GM12891 (cell line): ENCODE measurements at regions not wholly inside any gene's neighbourhood (a gene's known extent, or its start where the extent isn't known, plus 50 kb on each side); places are given as distances from the start of the nearest gene placed in this dataset.

Experiments
- DNase-seq: peaks from one replicate; pipeline ENCODE4 v3.0.0; 2011; ENCODE audit warnings: low spot score; ENCODE audit not compliant: insufficient read length
- FAIRE-seq: peaks from 2 replicates; lab custom pipeline; 2011; peaks lifted over from hg19 to GRCh38; lab: Jason Lieb, UNC
- PAX5 ChIP-seq: IDR thresholded peaks from 2 replicates; pipeline ENCODE4 v1.6.1; 2011; ENCODE audit warnings: low read length, moderate library complexity, mild to moderate bottlenecking; ENCODE audit not compliant: insufficient read depth, severe bottlenecking
- POLR2A ChIP-seq: IDR thresholded peaks from 2 replicates; pipeline ENCODE4 v1.6.1; 2011; ENCODE audit warnings: low read depth, low read length, control low read depth
- POLR2AphosphoS5 ChIP-seq: IDR thresholded peaks from 2 replicates; pipeline ENCODE4 v1.6.1; 2011; ENCODE audit warnings: low read depth, low read length, control low read depth
- POU2F2 ChIP-seq: IDR thresholded peaks from 2 replicates; pipeline ENCODE4 v1.6.1; 2011; ENCODE audit warnings: low read depth, mild to moderate bottlenecking, control low read depth, low read length, moderate library complexity
- SPI1 ChIP-seq: IDR thresholded peaks from 2 replicates; pipeline ENCODE4 v1.6.1; 2011; ENCODE audit warnings: low read depth, low read length, control low read depth
- TAF1 ChIP-seq: IDR thresholded peaks from 2 replicates; pipeline ENCODE4 v1.6.1; 2011; ENCODE audit warnings: low read depth, low read length, control low read depth

DNA sequence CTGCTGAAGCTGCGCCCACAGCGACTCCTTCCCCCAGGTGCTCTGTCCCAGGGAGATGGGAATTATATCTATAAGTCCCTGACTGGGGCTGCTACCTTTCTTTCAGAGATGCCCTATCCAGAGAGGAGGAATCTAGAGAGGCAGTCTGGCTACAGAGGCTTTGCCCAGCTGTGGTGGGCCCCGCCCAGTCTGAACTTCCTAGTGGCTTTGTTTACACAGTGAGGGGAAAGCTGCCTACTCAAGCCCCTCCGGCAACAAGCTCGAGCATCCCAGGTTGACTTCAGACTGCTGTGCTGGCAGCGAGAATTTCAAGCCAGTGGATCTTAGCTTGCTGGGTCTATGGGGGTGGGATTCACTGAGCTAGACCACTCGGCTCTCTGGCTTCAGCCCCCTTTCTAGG lies 152.5 kb upstream of the MAP3K7 start:
- TF ChIP-seq PAX5 (no peak), TAF1 (no peak), POLR2AphosphoS5 (no peak), SPI1 (no peak)
- DNase-seq (no peak), FAIRE-seq (no peak)

DNA sequence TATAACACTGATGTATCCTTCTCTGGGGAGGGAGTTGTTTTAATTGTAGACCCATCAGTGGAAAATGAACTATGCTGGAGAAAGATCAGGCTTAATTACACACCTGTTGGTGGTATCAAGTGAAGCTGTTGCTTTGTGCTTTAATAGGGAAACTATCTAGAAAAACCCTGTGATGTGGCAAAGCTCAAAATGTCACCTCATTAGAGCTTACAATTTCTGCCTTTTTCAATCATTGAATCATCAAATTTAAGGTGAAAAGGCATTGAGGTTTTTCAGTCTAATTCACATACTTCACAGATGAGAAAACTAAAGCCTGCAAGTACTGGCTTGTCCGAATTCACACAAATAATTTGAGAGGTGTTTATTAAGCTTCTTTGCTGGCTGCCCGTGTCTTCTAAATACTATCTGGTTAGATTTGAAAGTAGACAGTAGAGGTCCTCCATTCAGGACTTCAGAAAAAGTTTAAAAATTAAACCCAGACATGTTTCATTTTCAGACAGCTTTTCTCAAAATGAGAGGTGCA lies 143.3 kb upstream of the MAP3K7 start:
- FAIRE-seq, result no peak
- TF ChIP-seq POLR2A (no peak), POU2F2 (no peak), SPI1 (no peak), PAX5 (no peak), TAF1 (no peak), POLR2AphosphoS5 (no peak)
- no peak for DNase-seq

DNA sequence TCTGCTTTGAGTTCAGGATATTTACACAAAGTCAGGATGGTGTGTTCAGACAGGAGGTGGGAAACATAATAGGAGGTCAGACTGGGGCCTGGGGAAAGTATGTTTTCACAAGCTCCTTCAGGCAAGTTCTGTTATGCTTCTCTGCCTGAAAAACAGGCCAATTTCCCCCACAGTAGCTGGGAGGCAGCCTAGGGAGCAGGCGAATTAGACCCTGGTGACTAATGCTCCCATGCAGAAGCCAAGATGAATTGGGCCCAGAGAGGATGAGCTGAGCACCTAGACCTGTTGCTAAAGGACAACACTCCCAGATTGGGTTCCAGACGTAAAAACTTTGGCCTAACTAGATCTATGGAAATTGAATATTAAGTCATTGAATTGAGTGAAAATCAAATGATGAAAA lies 142.2 kb upstream of the MAP3K7 start:
- no peak for TF ChIP-seq POU2F2
- TF ChIP-seq SPI1, result no peak
- no peak for TF ChIP-seq POLR2AphosphoS5
- TF ChIP-seq PAX5, result no peak
- TF ChIP-seq TAF1, result no peak
- no peak for TF ChIP-seq POLR2A
- FAIRE-seq (no peak), DNase-seq (no peak)

DNA sequence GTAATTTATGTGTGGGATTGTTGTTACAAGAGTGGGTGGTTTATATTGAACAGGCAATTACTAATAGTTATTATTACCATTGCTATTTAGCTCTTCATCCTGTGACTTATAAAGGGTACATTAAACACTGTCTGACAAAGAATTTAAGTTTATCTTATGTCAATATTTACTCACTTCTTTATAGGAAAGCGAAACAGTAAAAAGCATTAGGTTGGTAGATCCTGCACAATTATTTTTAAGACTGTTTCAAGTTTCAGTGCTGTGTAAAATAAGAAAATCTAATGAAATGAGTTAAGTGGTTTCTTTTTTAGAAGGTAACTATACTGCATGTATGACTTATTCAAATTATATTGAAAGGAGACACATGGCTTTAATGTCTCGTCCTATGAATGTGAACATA lies 135.8 kb upstream of the MAP3K7 start:
- DNase-seq (no peak), FAIRE-seq (no peak)
- TF ChIP-seq PAX5 (no peak), POLR2AphosphoS5 (no peak), POLR2A (no peak), POU2F2 (no peak)

DNA sequence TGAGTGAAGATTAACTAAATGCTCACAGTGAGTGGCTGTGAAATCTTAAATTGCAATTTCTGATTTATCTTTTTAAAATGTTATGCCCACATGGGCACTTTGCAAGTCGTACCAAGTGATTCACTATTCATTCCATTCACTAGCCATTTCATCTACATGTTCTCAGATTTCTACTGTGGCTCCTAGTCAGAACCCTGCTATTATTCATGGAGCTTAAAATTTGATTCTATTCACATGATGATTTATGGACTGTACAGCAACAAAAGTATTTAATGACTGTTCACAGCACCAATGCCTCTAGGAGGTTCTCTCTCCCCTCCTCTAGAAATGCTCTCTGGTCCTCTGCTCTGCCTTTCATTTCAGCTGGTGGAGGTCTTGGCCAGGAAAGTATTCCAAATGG lies 133.5 kb upstream of the MAP3K7 start:
- TF ChIP-seq POU2F2 (no peak), POLR2A (no peak), PAX5 (no peak), POLR2AphosphoS5 (no peak), TAF1 (no peak), SPI1 (no peak)
- FAIRE-seq, result no peak
- no peak for DNase-seq

DNA sequence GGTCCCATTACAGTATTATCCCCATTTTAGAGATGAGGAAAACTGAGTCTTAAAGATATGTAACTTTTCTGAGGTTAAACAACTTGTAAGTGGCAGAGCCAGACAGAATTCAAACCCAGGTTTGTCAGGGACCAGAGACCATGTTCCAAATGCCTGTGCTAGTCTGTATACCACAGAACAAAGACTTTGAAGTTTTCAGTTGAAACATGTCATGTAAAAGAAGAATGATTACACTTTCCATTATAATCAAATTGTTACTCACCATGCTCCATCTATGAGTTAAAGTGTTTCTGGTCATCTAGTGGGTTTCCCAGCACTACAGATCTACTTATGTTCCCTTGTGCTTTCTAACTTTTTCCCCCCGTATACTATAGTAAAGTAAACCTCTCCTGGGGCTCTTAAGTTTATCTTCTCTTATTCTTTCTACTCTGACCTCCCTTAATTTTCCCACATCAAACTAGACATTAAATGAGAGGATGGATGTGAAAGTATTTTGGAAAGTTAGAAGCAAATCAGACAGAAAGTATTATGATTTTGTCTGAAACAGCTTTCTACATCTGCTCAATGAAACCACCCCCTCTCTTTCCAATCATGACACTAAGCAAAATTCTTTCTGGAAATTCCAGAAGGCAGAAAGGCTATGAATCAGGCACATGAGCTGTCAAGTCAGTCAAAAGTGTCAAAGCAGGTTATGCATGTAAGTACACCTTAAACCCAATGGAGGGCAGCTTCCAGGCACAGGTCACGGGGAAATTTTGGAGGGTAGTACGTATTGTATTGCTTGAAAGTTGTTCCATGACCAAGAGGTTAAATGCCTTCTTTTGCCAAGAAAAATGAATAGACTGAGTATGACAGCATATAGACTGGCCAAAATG lies 132.7 kb upstream of the MAP3K7 start:
- no peak for FAIRE-seq
- TF ChIP-seq POU2F2, result no peak
- DNase-seq, result no peak

DNA sequence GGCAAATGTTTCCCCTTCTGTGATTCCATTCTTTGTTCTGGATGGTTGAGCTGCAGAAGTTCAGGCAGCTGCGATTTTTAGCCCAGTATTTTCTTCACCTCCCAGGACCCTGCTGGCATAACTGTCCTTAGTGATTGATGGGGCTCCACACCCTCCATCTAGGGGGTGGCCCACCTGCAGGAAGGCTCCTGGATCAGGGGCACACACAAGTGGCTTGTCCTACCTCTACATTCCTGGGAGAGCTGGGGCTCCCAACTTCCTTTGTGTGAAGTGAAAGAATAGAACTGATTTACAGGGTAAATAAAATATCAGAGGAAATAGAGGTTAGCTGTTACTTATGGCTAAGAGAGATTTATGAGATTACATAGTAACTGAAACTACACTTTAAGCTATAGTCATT lies 129.5 kb upstream of the MAP3K7 start:
- TF ChIP-seq SPI1 (no peak), POLR2A (no peak), POU2F2 (no peak), TAF1 (no peak), POLR2AphosphoS5 (no peak), PAX5 (no peak)
- FAIRE-seq, result no peak
- no peak for DNase-seq

DNA sequence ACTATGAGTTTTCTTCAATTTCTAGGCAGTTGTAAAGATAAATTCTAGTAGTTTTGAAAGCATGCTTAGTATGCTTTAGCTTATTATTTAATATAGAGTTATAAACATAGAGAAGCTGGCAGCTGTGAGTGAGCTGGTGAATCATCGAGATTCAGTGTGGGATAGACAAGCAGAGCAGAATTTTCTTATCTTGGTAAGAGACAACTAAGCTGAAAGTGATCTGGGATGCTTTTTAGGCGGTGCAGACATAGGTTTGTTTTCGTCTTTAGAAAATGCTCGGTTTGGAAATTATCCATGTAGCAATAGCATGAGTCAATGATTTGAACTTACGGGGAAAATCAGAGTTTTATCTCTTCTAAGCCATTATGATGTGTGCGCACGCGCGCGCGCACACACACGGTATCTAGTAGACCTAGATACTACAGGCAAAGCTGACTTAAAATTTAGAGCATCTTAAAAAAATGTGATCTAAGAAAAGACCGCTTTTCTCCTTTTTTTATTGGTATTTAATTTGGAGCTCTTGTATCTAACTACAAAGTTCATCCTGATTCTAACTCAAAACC lies 128.3 kb upstream of the MAP3K7 start:
- no peak for TF ChIP-seq POU2F2
- no peak for TF ChIP-seq SPI1
- TF ChIP-seq PAX5, result no peak
- FAIRE-seq (no peak), DNase-seq (no peak)

DNA sequence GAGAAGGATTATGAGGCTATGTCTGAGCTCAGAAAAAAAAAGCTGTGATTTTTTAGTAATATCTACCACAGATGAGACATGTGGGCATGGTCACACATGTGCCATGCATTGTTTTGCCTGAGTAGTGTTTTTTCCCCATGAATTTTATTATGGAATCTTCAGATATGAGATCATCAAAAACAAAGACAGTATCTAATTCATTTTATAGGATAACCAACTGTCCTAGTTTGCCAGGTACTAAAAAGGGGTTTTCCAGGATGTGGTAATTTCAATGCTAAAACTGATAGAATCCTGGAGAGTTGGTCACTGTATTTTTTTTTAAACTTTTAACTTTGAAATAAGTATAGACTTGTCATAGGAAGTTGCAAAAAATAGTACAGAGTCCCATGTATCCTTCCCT lies 127.4 kb upstream of the MAP3K7 start:
- no peak for FAIRE-seq
- DNase-seq, result no peak
- no peak for TF ChIP-seq POU2F2
- no peak for TF ChIP-seq POLR2A
- TF ChIP-seq PAX5, result no peak
- TF ChIP-seq TAF1, result no peak
- no peak for TF ChIP-seq POLR2AphosphoS5
- no peak for TF ChIP-seq SPI1

DNA sequence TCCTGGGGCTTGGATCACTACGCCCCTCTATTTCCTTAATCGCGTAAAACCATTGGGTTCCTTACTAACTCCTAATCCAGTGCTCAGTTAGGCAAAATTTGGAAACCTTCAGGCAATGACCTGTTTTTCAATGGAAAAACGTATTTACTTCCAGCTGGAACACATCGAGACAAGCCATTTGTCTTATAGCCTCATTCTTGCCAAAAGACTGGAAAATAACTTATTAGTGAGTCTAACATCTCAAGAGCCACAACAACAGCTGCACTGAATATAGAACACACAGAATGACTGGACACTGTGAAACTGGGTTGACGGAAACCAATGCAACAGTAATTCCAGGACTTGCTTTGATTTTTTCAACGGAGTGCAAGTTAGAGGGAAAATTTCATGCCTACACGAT lies 125.2 kb upstream of the MAP3K7 start:
- DNase-seq (no peak), FAIRE-seq (no peak)
- no peak for TF ChIP-seq POLR2A
- no peak for TF ChIP-seq POLR2AphosphoS5
- TF ChIP-seq SPI1, result no peak
